ENCODE measurements at regions not wholly inside any gene's neighbourhood (a gene's known extent, or its start where the extent isn't known, plus 50 kb on each side); places are given as distances from the start of the nearest gene placed in this dataset.

GRCh38 chr11:42593441-42593840 lies 718.4 kb upstream of the API5 start:
- no peaks in the 10 kb centered on the region for H3K36me3 Mint-ChIP-seq (ENCODE audit: low read depth)
- no peaks in the 10 kb centered on the region for H3K4me1 Mint-ChIP-seq
- H3K9me3 Mint-ChIP-seq: no peaks in the 10 kb centered on the region
- H3K27me3 Mint-ChIP-seq: no peaks in the 10 kb centered on the region
- ATAC-seq (no peak), DNase-seq (no peak)
- no peak overlapping the region for H3K4me3 Mint-ChIP-seq
- no peak overlapping the region for H3K27ac Mint-ChIP-seq

GRCh38 chr11:42595876-42596275 lies 715.9 kb upstream of the API5 start:
- Mint-ChIP-seq H3K4me3 (no peak overlapping the region), H3K27me3 (no peaks in the 10 kb centered on the region), H3K27ac (no peak overlapping the region), H3K9me3 (no peaks in the 10 kb centered on the region), H3K4me1 (no peaks in the 10 kb centered on the region), H3K36me3 (ENCODE audit: low read depth) (no peaks in the 10 kb centered on the region)
- DNase-seq: no peak
- no peak for ATAC-seq

GRCh38 chr11:42596576-42597145 lies 715.1 kb upstream of the API5 start:
- no peak for ATAC-seq
- no peaks in the 10 kb centered on the region for H3K4me1 Mint-ChIP-seq
- no peaks in the 10 kb centered on the region for H3K9me3 Mint-ChIP-seq
- no peak overlapping the region for H3K4me3 Mint-ChIP-seq
- no peaks in the 10 kb centered on the region for H3K27me3 Mint-ChIP-seq
- H3K36me3 Mint-ChIP-seq (ENCODE audit: low read depth): no peaks in the 10 kb centered on the region
- no peak overlapping the region for H3K27ac Mint-ChIP-seq
- DNase-seq: no peak

- Mint-ChIP-seq H3K36me3 (ENCODE audit: low read depth) (no peaks in the 10 kb centered on the region), H3K4me3 (no peak overlapping the region), H3K27ac (no peak overlapping the region), H3K4me1 (no peaks in the 10 kb centered on the region), H3K27me3 (no peaks in the 10 kb centered on the region), H3K9me3 (no peaks in the 10 kb centered on the region)
- no peak for ATAC-seq
- DNase-seq: no peak
These were observed 713.5 kb upstream of the API5 start for GRCh38 chr11:42598341-42598740.

- ATAC-seq: no peak
- H3K4me3 Mint-ChIP-seq: no peak overlapping the region
These were observed 691.0 kb upstream of the API5 start for GRCh38 chr11:42620796-42621195.

GRCh38 chr11:42625757-42626665 lies 685.8 kb upstream of the API5 start:
- no peak overlapping the region for H3K27ac Mint-ChIP-seq
- H3K27me3 Mint-ChIP-seq: no peaks in the 10 kb centered on the region
- H3K4me3 Mint-ChIP-seq: no peak overlapping the region
- no peaks in the 10 kb centered on the region for H3K9me3 Mint-ChIP-seq
- H3K36me3 Mint-ChIP-seq (ENCODE audit: low read depth): no peaks in the 10 kb centered on the region
- ATAC-seq: no peak
- no peaks in the 10 kb centered on the region for H3K4me1 Mint-ChIP-seq
- DNase-seq: no peak

More at GRCh38 chr11:42620796-42621195, 691.0 kb upstream of the API5 start:
- H3K27ac Mint-ChIP-seq: no peak overlapping the region
- no peaks in the 10 kb centered on the region for H3K4me1 Mint-ChIP-seq
- H3K9me3 Mint-ChIP-seq: no peaks in the 10 kb centered on the region
- H3K36me3 Mint-ChIP-seq (ENCODE audit: low read depth): no peaks in the 10 kb centered on the region
- DNase-seq: no peak
- no peaks in the 10 kb centered on the region for H3K27me3 Mint-ChIP-seq

- Mint-ChIP-seq H3K4me1 (no peaks in the 10 kb centered on the region), H3K36me3 (ENCODE audit: low read depth) (no peaks in the 10 kb centered on the region), H3K9me3 (peaks cover 8% of the 10 kb centered on the region), H3K27ac (no peak overlapping the region), H3K4me3 (no peak overlapping the region), H3K27me3 (no peaks in the 10 kb centered on the region)
- DNase-seq (no peak), ATAC-seq (no peak)
These were observed 680.5 kb upstream of the API5 start for GRCh38 chr11:42631220-42631843.

- Mint-ChIP-seq H3K27ac (no peak overlapping the region), H3K4me1 (no peaks in the 10 kb centered on the region)
- no peak for ATAC-seq
These were observed 664.8 kb upstream of the API5 start for GRCh38 chr11:42646959-42647358.

GRCh38 chr11:42647993-42648392 lies 663.8 kb upstream of the API5 start:
- Mint-ChIP-seq H3K4me3 (no peak overlapping the region), H3K27ac (no peak overlapping the region), H3K4me1 (no peaks in the 10 kb centered on the region), H3K9me3 (peaks cover 9% of the 10 kb centered on the region), H3K27me3 (no peaks in the 10 kb centered on the region), H3K36me3 (ENCODE audit: low read depth) (no peaks in the 10 kb centered on the region)
- ATAC-seq: no peak
- no peak for DNase-seq

More at GRCh38 chr11:42646959-42647358, 664.8 kb upstream of the API5 start:
- Mint-ChIP-seq H3K4me3 (no peak overlapping the region), H3K9me3 (peaks cover 9% of the 10 kb centered on the region), H3K36me3 (ENCODE audit: low read depth) (no peaks in the 10 kb centered on the region), H3K27me3 (no peaks in the 10 kb centered on the region)
- no peak for DNase-seq

- Mint-ChIP-seq H3K4me3 (no peak overlapping the region), H3K9me3 (peaks cover 9% of the 10 kb centered on the region), H3K4me1 (no peaks in the 10 kb centered on the region), H3K36me3 (ENCODE audit: low read depth) (no peaks in the 10 kb centered on the region), H3K27ac (no peak overlapping the region), H3K27me3 (no peaks in the 10 kb centered on the region)
- ATAC-seq (no peak), DNase-seq (no peak)
These were observed 660.2 kb upstream of the API5 start for GRCh38 chr11:42651621-42652020.

- Mint-ChIP-seq H3K4me3 (no peak overlapping the region), H3K9me3 (no peaks in the 10 kb centered on the region), H3K36me3 (ENCODE audit: low read depth) (no peaks in the 10 kb centered on the region), H3K27me3 (no peaks in the 10 kb centered on the region), H3K4me1 (no peaks in the 10 kb centered on the region), H3K27ac (no peak overlapping the region)
- ATAC-seq (no peak), DNase-seq (no peak)
These were observed 654.6 kb upstream of the API5 start for GRCh38 chr11:42657169-42657568.

- no peaks in the 10 kb centered on the region for H3K36me3 Mint-ChIP-seq (ENCODE audit: low read depth)
- H3K4me1 Mint-ChIP-seq: no peaks in the 10 kb centered on the region
- no peak overlapping the region for H3K27ac Mint-ChIP-seq
- ATAC-seq (no peak), DNase-seq (no peak)
- no peaks in the 10 kb centered on the region for H3K9me3 Mint-ChIP-seq
- H3K4me3 Mint-ChIP-seq: no peak overlapping the region
- H3K27me3 Mint-ChIP-seq: no peaks in the 10 kb centered on the region
These were observed 649.9 kb upstream of the API5 start for GRCh38 chr11:42661942-42662341.

- H3K9me3 Mint-ChIP-seq: peaks cover 8% of the 10 kb centered on the region
- H3K27ac Mint-ChIP-seq: no peak overlapping the region
- DNase-seq (no peak), ATAC-seq (no peak)
- H3K4me1 Mint-ChIP-seq: no peaks in the 10 kb centered on the region
- no peaks in the 10 kb centered on the region for H3K27me3 Mint-ChIP-seq
- H3K4me3 Mint-ChIP-seq: no peak overlapping the region
- H3K36me3 Mint-ChIP-seq (ENCODE audit: low read depth): no peaks in the 10 kb centered on the region
These were observed 642.4 kb upstream of the API5 start for GRCh38 chr11:42669248-42669976.

GRCh38 chr11:42674436-42674835 lies 637.4 kb upstream of the API5 start:
- Mint-ChIP-seq H3K36me3 (ENCODE audit: low read depth) (no peaks in the 10 kb centered on the region), H3K4me3 (no peak overlapping the region), H3K27me3 (no peaks in the 10 kb centered on the region), H3K4me1 (no peaks in the 10 kb centered on the region), H3K9me3 (peaks cover 13% of the 10 kb centered on the region), H3K27ac (no peak overlapping the region)
- DNase-seq (no peak), ATAC-seq (no peak)
